ENCODE measurements at regions not wholly inside any gene's neighbourhood (a gene's known extent, or its start where the extent isn't known, plus 50 kb on each side); places are given as distances from the start of the nearest gene placed in this dataset.

GRCh38 chr1:60341274-60341673 lies 267.7 kb upstream of the C1orf87 start:
- Histone ChIP-seq H3K36me3 (no peaks in the 10 kb centered on the region), H3K4me1 (no peaks in the 10 kb centered on the region), H3K27ac (no peak overlapping the region), H3K27me3 (no peaks in the 10 kb centered on the region), H3K4me3 (no peak overlapping the region), H3K9me3 (no peaks in the 10 kb centered on the region)
- no peak for DNase-seq (ENCODE audit: low spot score in 2 of 2)
- TF ChIP-seq POLR2AphosphoS5 (IDR thresholded peaks at IDR 0.05), result no peak
- TF ChIP-seq CTCF (IDR thresholded peaks at IDR 0.05), result no peak
- no peak for TF ChIP-seq POLR2A (IDR thresholded peaks at IDR 0.05)
- intact Hi-C loops (cut with DNase I; ENCODE audit: low total_unique reads), result no loop called here

GRCh38 chr1:60331647-60332046 lies 258.1 kb upstream of the C1orf87 start:
- H3K36me3 ChIP-seq, result no peaks in the 10 kb centered on the region
- H3K4me3 ChIP-seq, result no peak overlapping the region
- intact Hi-C loops (cut with DNase I; ENCODE audit: low total_unique reads), result no loop called here
- H3K9me3 ChIP-seq, result peaks cover 8 to 19% of the 10 kb centered on the region in 2 donors
- no peak overlapping the region for H3K27ac ChIP-seq
- TF ChIP-seq CTCF (IDR thresholded peaks at IDR 0.05) (no peak), POLR2A (IDR thresholded peaks at IDR 0.05) (no peak), POLR2AphosphoS5 (IDR thresholded peaks at IDR 0.05) (no peak)
- no peak for DNase-seq (ENCODE audit: low spot score in 2 of 2)
- H3K27me3 ChIP-seq, result no peaks in the 10 kb centered on the region
- H3K4me1 ChIP-seq, result no peaks in the 10 kb centered on the region

- intact Hi-C loops (cut with DNase I; ENCODE audit: low total_unique reads), result no loop called here
- no peaks in the 10 kb centered on the region for H3K36me3 ChIP-seq
- no peak overlapping the region for H3K4me3 ChIP-seq
- TF ChIP-seq POLR2A (IDR thresholded peaks at IDR 0.05) (no peak), CTCF (IDR thresholded peaks at IDR 0.05) (no peak), POLR2AphosphoS5 (IDR thresholded peaks at IDR 0.05) (no peak)
- H3K4me1 ChIP-seq, result no peaks in the 10 kb centered on the region
- no peak for DNase-seq (ENCODE audit: low spot score in 2 of 2)
- H3K9me3 ChIP-seq, result peaks cover 8 to 19% of the 10 kb centered on the region in 2 donors
- H3K27ac ChIP-seq, result no peak overlapping the region
- no peaks in the 10 kb centered on the region for H3K27me3 ChIP-seq
Observed at GRCh38 chr1:60329651-60330050, 256.1 kb upstream of the C1orf87 start.

DNA sequence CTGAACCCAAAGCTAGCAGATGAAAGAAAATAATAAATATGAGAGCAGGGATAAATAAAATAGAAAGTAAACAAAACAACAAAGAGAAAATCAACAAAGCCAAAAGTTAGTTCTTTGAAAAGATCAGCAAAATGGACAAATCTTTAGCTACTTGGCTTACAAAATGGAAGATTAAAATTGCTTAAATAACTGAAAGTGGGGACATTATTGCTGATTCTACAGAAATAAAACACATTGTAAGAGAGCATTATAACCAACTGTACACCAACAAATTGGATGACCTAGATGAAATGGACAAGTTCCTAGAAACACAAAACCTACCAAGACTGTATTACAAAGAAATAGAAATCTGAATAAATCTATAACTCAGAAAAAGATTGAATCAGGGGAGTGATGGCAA lies 238.3 kb upstream of the C1orf87 start:
- H3K27ac ChIP-seq, result no peak overlapping the region
- intact Hi-C loops (cut with DNase I; ENCODE audit: low total_unique reads), result no loop called here
- no peaks in the 10 kb centered on the region for H3K27me3 ChIP-seq
- no peaks in the 10 kb centered on the region for H3K9me3 ChIP-seq
- no peaks in the 10 kb centered on the region for H3K4me1 ChIP-seq
- TF ChIP-seq POLR2AphosphoS5 (IDR thresholded peaks at IDR 0.05) (no peak), POLR2A (IDR thresholded peaks at IDR 0.05) (no peak), CTCF (IDR thresholded peaks at IDR 0.05) (no peak)
- H3K36me3 ChIP-seq, result no peaks in the 10 kb centered on the region
- no peak for DNase-seq (ENCODE audit: low spot score in 2 of 2)
- H3K4me3 ChIP-seq, result no peak overlapping the region

DNA sequence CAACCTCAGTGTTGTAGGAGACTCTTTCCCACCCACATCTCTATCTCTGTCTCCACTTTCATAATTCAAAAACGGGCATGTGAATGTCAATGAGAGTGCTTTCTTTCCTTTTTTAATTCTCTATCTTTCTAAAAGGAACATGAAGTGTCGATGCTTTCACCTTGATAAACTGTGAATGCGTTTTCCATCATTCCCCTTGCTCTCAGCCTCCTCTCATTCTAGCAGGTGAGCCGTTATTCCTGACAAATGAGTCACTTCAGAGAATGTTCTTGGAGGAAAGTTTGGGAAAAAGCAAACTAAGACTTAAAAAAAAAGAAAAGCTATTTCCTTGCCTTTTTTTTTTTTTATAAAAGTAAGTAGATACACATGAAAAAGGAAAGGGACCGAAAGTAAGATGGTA lies 226.0 kb upstream of the C1orf87 start:
- Histone ChIP-seq H3K4me3 (no peak overlapping the region), H3K27me3 (no peaks in the 10 kb centered on the region), H3K27ac (no peak overlapping the region), H3K36me3 (no peaks in the 10 kb centered on the region), H3K4me1 (no peaks in the 10 kb centered on the region), H3K9me3 (no peaks in the 10 kb centered on the region)
- DNase-seq (ENCODE audit: low spot score in 2 of 2), result no peak
- TF ChIP-seq POLR2AphosphoS5 (IDR thresholded peaks at IDR 0.05) (no peak), POLR2A (IDR thresholded peaks at IDR 0.05) (no peak), CTCF (IDR thresholded peaks at IDR 0.05) (no peak)
- intact Hi-C loops (cut with DNase I; ENCODE audit: low total_unique reads), result no loop called here

Data from breast epithelium (tissue), 4 donors.